ENCODE measurements at regions not wholly inside any gene's neighbourhood (a gene's known extent, or its start where the extent isn't known, plus 50 kb on each side); places are given as distances from the start of the nearest gene placed in this dataset.

- DNase-seq: no peak
These were observed 116.2 kb upstream of the CNTLN start for GRCh38 chr9:17018540-17019196.

- DNase-seq: peak in 39 of 56 donors; percentile 2 to 65 (median 18)
These were observed 116.8 kb upstream of the CNTLN start for GRCh38 chr9:17017931-17018491.

GRCh38 chr9:17013891-17014290 lies 120.9 kb upstream of the CNTLN start:
- no peak for DNase-seq

- DNase-seq: no peak
These were observed 121.8 kb upstream of the CNTLN start for GRCh38 chr9:17013010-17013409.

GRCh38 chr9:17011880-17012279 lies 123.0 kb upstream of the CNTLN start:
- no peak for DNase-seq

GRCh38 chr9:17009071-17009470 lies 125.8 kb upstream of the CNTLN start:
- DNase-seq: no peak

- no peak for DNase-seq
These were observed 129.6 kb upstream of the CNTLN start for GRCh38 chr9:17005056-17005823.

- DNase-seq: no peak
These were observed 130.3 kb upstream of the CNTLN start for GRCh38 chr9:17004500-17004899.

GRCh38 chr9:17003576-17004240 lies 131.1 kb upstream of the CNTLN start:
- DNase-seq: no peak

GRCh38 chr9:16996901-16997491 lies 126.5 kb upstream of the BNC2 start:
- no peak for DNase-seq

GRCh38 chr9:16992138-16992537 lies 121.7 kb upstream of the BNC2 start:
- DNase-seq: no peak

GRCh38 chr9:16987026-16987425 lies 116.6 kb upstream of the BNC2 start:
- peak in 2 of 56 donors; percentile 2 to 12 for DNase-seq

- DNase-seq: no peak
These were observed 116.1 kb upstream of the BNC2 start for GRCh38 chr9:16986556-16986955.

GRCh38 chr9:16985559-16986348 lies 115.3 kb upstream of the BNC2 start:
- DNase-seq: peak in 3 of 56 donors; percentile 1 to 5 (median 4)

GRCh38 chr9:16982780-16983310 lies 112.4 kb upstream of the BNC2 start:
- DNase-seq: no peak

GRCh38 chr9:16976427-16976826 lies 106.0 kb upstream of the BNC2 start:
- no peak for DNase-seq

GRCh38 chr9:16974436-16974835 lies 104.0 kb upstream of the BNC2 start:
- DNase-seq: no peak

- no peak for DNase-seq
These were observed 99.9 kb upstream of the BNC2 start for GRCh38 chr9:16970321-16970720.

GRCh38 chr9:16964228-16964627 lies 93.8 kb upstream of the BNC2 start:
- DNase-seq: no peak

- DNase-seq: no peak
These were observed 89.6 kb upstream of the BNC2 start for GRCh38 chr9:16960084-16960483.

- no peak for DNase-seq
These were observed 88.9 kb upstream of the BNC2 start for GRCh38 chr9:16959391-16959790.

Data from amygdala (tissue), 56 donors.